Natural killer cell (primary cell): ENCODE measurements at regions not wholly inside any gene's neighbourhood (a gene's known extent, or its start where the extent isn't known, plus 50 kb on each side); places are given as distances from the start of the nearest gene placed in this dataset.

Experiments used
- ATAC-seq, 3 donors: fragments of 150-1000 bp in 2 of 3; fragments of 200-7000 bp in 1 of 3; cut with Tn5 transposase; 1 replicate in 1 of 3; 2 replicates in 2 of 3; pipeline ENCODE4 v1.10.0; 2021; ENCODE audit warnings: mild to moderate bottlenecking in 2 of 3, moderate library complexity in 2 of 3
- DNase-seq, 2 donors: peaks; one replicate each; pipeline versions ENCODE4 v3.0.0 to v3.0.0-alpha.2; 2013 to 2021; ENCODE audit warnings: mixed read lengths in 1 of 2
- H3K27ac ChIP-seq: one replicate; pipeline ENCODE4 v1.5.1; 2013; ENCODE audit warnings: mild to moderate bottlenecking, low read length
- H3K27me3 ChIP-seq: one replicate; pipeline ENCODE4 v1.6.1; 2013; ENCODE audit warnings: low read length; ENCODE audit not compliant: control insufficient read depth, insufficient read depth
- H3K36me3 ChIP-seq: one replicate; pipeline ENCODE4 v1.6.1; 2013; ENCODE audit warnings: low read length; ENCODE audit not compliant: control insufficient read depth, insufficient read depth
- H3K4me1 ChIP-seq: one replicate; pipeline ENCODE4 v1.6.1; 2013; ENCODE audit warnings: low read length; ENCODE audit not compliant: control insufficient read depth, insufficient read depth
- H3K4me3 ChIP-seq: one replicate; pipeline ENCODE4 v1.5.1; 2013; ENCODE audit warnings: low read length
- H3K9me3 ChIP-seq: one replicate; pipeline ENCODE4 v1.6.1; 2013; ENCODE audit warnings: low read length; ENCODE audit not compliant: control insufficient read depth, insufficient read depth
- H3K27ac Mint-ChIP-seq, 2 donors: one replicate each; pipeline ENCODE4 v1.8.0; 2022; ENCODE audit warnings: mild to moderate bottlenecking in 2 of 2, mixed read lengths in 2 of 2, moderate library complexity in 1 of 2
- H3K27me3 Mint-ChIP-seq, 2 donors: one replicate each; pipeline ENCODE4 v1.8.0; 2022; ENCODE audit warnings: low read depth in 2 of 2, mixed read lengths in 2 of 2
- H3K36me3 Mint-ChIP-seq: one replicate; pipeline ENCODE4 v1.8.0; 2022; ENCODE audit warnings: mixed read lengths
- H3K4me1 Mint-ChIP-seq, 2 donors: one replicate each; pipeline ENCODE4 v1.8.0; 2022; ENCODE audit warnings: mixed read lengths in 2 of 2
- H3K4me3 Mint-ChIP-seq: one replicate; pipeline ENCODE4 v1.8.0; 2022; ENCODE audit warnings: mild to moderate bottlenecking, moderate library complexity, mixed read lengths
- H3K9me3 Mint-ChIP-seq, 2 donors: one replicate each; pipeline ENCODE4 v1.8.0; 2022; ENCODE audit warnings: mixed read lengths in 2 of 2
- CTCF ChIP-seq: fragments of 200-600 bp; IDR thresholded peaks from one replicate; pipeline ENCODE4 v1.8.0; 2022; ENCODE audit warnings: antibody characterized with exemption
- WGBS: methylation state at CpG from one replicate; pipeline ENCODE4 v1.1.7; 2013; ENCODE audit warnings: missing lambda C conversion rate; ENCODE audit not compliant: insufficient coverage; 5-methylcytosine and 5-hydroxymethylcytosine counted together
- intact Hi-C: fragments of 100-400 bp; cut with micrococcal nuclease; formaldehyde crosslinking; loops from one replicate; pipeline ENCODE4 v1.14.2; 2022

- no peak for TF ChIP-seq CTCF
- peaks cover 23 to 30% of the 10 kb centered on the region in 2 donors for H3K9me3 Mint-ChIP-seq
- no peaks in the 10 kb centered on the region for H3K27me3 Mint-ChIP-seq
- Histone ChIP-seq H3K27me3 (no peaks in the 10 kb centered on the region), H3K4me3 (no peak overlapping the region), H3K9me3 (peaks cover 10% of the 10 kb centered on the region), H3K36me3 (no peaks in the 10 kb centered on the region), H3K4me1 (no peaks in the 10 kb centered on the region), H3K27ac (no peak overlapping the region)
- ATAC-seq: no peak
- WGBS: 85% methylated on average over 5 of the region's 5 CpGs
- no peak overlapping the region for H3K27ac Mint-ChIP-seq
- H3K4me1 Mint-ChIP-seq: no peaks in the 10 kb centered on the region
- H3K4me3 Mint-ChIP-seq: no peak overlapping the region
- no peak for DNase-seq
- H3K36me3 Mint-ChIP-seq: no peaks in the 10 kb centered on the region
- intact Hi-C loops: no loop called here
Measured at GRCh38 chr4:30525662-30526315, 194.4 kb upstream of the PCDH7 start.

- Histone ChIP-seq H3K4me1 (no peaks in the 10 kb centered on the region), H3K9me3 (peaks cover 6% of the 10 kb centered on the region), H3K36me3 (no peaks in the 10 kb centered on the region), H3K4me3 (no peak overlapping the region), H3K27ac (no peak overlapping the region), H3K27me3 (no peaks in the 10 kb centered on the region)
- Mint-ChIP-seq H3K4me1 (no peaks in the 10 kb centered on the region), H3K27ac (no peak overlapping the region), H3K27me3 (no peaks in the 10 kb centered on the region), H3K36me3 (no peaks in the 10 kb centered on the region), H3K9me3 (peaks cover 18 to 27% of the 10 kb centered on the region in 2 donors), H3K4me3 (no peak overlapping the region)
- intact Hi-C loops: no loop called here
- ATAC-seq: no peak
- 80% methylated on average over 2 of the region's 3 CpGs for WGBS
- DNase-seq: no peak
- no peak for TF ChIP-seq CTCF
Measured at GRCh38 chr4:30535255-30535654, 184.9 kb upstream of the PCDH7 start.

GRCh38 chr4:30536231-30536630 is 183.9 kb upstream of the PCDH7 start:
- peaks cover 6% of the 10 kb centered on the region for H3K9me3 ChIP-seq
- WGBS: 81% methylated on average over 1 of the region's 2 CpGs
- intact Hi-C loops: no loop called here
- no peaks in the 10 kb centered on the region for H3K36me3 ChIP-seq
- H3K9me3 Mint-ChIP-seq: peaks cover 15 to 25% of the 10 kb centered on the region in 2 donors
- H3K4me3 Mint-ChIP-seq: no peak overlapping the region
- H3K27me3 ChIP-seq: no peaks in the 10 kb centered on the region
- no peak overlapping the region for H3K27ac ChIP-seq
- H3K27ac Mint-ChIP-seq: no peak overlapping the region
- H3K4me1 Mint-ChIP-seq: no peaks in the 10 kb centered on the region
- TF ChIP-seq CTCF: no peak
- no peaks in the 10 kb centered on the region for H3K4me1 ChIP-seq
- H3K27me3 Mint-ChIP-seq: no peaks in the 10 kb centered on the region
- ATAC-seq (no peak), DNase-seq (no peak)
- no peaks in the 10 kb centered on the region for H3K36me3 Mint-ChIP-seq
- H3K4me3 ChIP-seq: no peak overlapping the region

- 89% methylated on average over 2 of the region's 3 CpGs for WGBS
- Mint-ChIP-seq H3K27ac (no peak overlapping the region), H3K4me1 (no peaks in the 10 kb centered on the region), H3K36me3 (no peaks in the 10 kb centered on the region), H3K9me3 (peaks cover 15 to 19% of the 10 kb centered on the region in 2 donors), H3K27me3 (no peaks in the 10 kb centered on the region), H3K4me3 (no peak overlapping the region)
- Histone ChIP-seq H3K27me3 (no peaks in the 10 kb centered on the region), H3K9me3 (peaks cover 6% of the 10 kb centered on the region), H3K4me1 (no peaks in the 10 kb centered on the region), H3K36me3 (no peaks in the 10 kb centered on the region), H3K4me3 (no peak overlapping the region), H3K27ac (no peak overlapping the region)
- DNase-seq (no peak), ATAC-seq (no peak)
- intact Hi-C loops: no loop called here
- no peak for TF ChIP-seq CTCF
Measured at GRCh38 chr4:30537456-30537855, 182.7 kb upstream of the PCDH7 start.
